Skin epidermis (tissue), 12 donors: ENCODE measurements at regions not wholly inside any gene's neighbourhood (a gene's known extent, or its start where the extent isn't known, plus 50 kb on each side); places are given as distances from the start of the nearest gene placed in this dataset.

Experiments used
- H3K27ac ChIP-seq, 21 experiments: fragments of 200-600 bp; sonication (generic) in 11 of 21; one replicate each; pipeline ENCODE4 v1.5.0; 2020; ENCODE audit warnings: mild to moderate bottlenecking in 3 of 21, inconsistent platforms in 2 of 21, moderate library complexity in 2 of 21
- H3K4me3 ChIP-seq, 7 experiments: fragments of 200-600 bp; sonication (generic) in 2 of 7; one replicate each; pipeline ENCODE4 v1.5.0; 2020; ENCODE audit warnings: inconsistent platforms in 2 of 7, mild to moderate bottlenecking in 2 of 7, moderate library complexity in 1 of 7

DNA sequence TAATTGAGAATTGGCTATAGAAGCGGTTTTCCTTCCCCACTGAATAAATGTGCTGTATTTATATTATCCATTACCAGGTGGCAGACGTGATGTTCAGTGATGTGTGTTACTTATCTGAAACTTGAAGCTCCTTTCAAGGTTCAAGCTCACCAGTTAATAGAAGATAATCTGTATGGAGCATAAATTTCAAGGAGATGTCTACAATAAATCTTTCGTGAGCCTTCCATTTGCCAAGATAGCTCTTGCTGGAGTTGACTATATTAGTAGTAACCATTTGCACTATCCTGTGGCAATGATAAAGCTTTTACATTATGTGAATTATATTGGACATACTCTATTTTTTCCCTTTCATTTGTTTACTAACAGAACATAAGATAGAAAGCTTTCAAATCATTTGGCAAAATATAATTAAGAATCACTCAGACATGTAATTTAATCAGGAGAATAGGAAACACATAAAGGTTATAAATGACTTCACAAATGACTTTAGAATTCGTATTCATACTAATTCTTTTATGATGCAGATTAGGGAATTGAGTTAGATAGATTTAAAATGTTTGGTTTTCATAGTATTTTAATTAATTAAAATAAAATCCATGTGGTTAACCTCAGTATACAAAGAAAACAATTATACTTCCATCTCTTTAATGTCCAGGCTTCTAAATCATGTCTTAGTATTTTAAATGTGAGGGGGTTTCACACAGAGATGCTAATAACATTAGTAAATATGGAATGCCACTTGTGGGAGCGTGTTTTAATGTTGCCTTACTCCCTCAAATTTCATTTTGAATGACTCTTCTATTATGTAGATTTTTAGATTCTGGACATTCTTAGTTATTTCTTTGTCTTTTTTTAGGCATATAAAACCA lies 664.4 kb upstream of the CDH8 start:
- Histone ChIP-seq H3K4me3 (no peak overlapping the region), H3K27ac (no peak overlapping the region)

DNA sequence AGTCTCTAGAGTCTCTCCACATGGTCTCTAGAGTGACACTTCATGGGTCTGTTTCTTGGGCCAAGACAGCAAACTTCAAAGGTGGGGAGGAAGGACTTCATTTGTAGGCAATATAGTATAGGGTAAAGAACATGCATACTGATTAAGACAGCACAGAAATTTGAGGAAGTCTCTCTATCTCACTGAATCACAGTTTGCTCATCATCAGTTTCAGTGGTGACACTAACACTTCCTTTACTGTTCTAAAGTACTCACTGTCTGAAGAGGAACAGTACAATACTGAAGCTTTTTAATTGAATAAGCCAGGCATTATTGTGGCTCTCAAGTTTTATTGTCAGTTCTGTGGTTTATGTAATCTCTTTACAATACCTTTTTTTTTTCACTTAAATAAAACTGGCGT lies 656.4 kb upstream of the CDH8 start:
- H3K27ac ChIP-seq, result no peak overlapping the region

DNA sequence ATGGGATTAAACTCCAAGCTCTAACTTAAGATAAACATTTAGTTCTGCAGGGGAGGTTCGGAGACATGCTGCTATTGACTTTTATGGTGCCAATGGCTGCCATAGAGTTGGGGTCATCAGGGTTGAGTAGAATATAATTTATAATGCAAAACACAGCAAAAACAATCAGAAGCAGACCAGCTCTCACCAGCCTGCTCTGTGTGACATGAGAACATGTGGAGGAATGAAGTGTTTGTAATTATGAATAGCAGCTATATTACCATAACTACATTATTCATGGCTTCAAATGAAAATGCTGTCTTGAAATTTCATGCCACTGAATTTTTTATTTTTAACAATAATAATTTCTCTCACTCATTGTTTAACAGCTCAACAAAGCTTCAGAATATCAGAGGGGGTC lies 645.6 kb upstream of the CDH8 start:
- Histone ChIP-seq H3K27ac (no peak overlapping the region), H3K4me3 (no peak overlapping the region)

More for the DNA sequence above, 656.4 kb upstream of the CDH8 start:
- H3K4me3 ChIP-seq, result no peak overlapping the region

GRCh38 chr16:62678796-62679195 lies 642.6 kb upstream of the CDH8 start:
- no peak overlapping the region for H3K4me3 ChIP-seq

GRCh38 chr16:62676306-62676705 lies 640.1 kb upstream of the CDH8 start:
- no peak overlapping the region for H3K27ac ChIP-seq

More at GRCh38 chr16:62678796-62679195, 642.6 kb upstream of the CDH8 start:
- no peak overlapping the region for H3K27ac ChIP-seq

DNA sequence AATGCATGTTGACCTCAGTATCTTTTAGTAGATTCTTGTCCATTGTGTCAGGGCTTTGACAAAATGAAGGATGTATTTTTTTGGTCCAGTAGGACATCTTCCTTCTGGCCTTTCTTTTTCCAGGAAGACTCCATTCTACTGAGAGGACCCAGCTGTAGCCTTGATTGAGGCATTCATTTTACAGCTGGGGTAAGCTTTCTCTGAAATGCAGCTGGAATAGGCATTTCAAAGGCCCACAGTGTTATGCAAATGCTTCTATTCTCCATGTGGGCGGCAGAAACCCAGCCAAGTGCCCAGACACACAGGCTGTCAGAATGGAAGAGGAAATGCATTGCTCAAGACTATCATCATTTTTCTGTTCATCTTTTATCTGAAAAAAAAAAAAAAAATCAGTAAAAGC lies 629.0 kb upstream of the CDH8 start:
- no peak overlapping the region for H3K27ac ChIP-seq

More at GRCh38 chr16:62676306-62676705, 640.1 kb upstream of the CDH8 start:
- no peak overlapping the region for H3K4me3 ChIP-seq

GRCh38 chr16:62664566-62664965 lies 628.3 kb upstream of the CDH8 start:
- Histone ChIP-seq H3K27ac (no peak overlapping the region), H3K4me3 (no peak overlapping the region)

More for the DNA sequence above, 629.0 kb upstream of the CDH8 start:
- no peak overlapping the region for H3K4me3 ChIP-seq

DNA sequence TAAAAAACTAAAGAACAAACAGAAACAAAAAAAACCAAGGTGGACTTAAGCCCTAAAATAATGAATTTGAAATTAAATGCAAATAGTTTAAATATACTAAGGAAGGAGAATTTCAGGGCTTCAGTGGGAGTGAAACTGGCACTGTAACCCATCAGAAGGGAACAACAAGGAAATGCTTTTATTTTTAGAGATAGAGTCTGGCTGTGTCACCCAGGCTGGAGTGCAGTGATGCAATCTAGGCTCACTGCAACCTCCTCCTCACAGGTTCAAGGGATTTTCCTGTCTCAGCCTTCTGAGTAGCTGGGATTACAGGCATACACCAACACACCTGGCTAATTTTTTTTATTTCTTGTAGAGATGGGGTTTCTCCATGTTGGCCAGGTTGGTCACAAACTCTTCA lies 625.2 kb upstream of the CDH8 start:
- Histone ChIP-seq H3K27ac (no peak overlapping the region), H3K4me3 (no peak overlapping the region)

GRCh38 chr16:62657116-62657515 lies 620.9 kb upstream of the CDH8 start:
- Histone ChIP-seq H3K27ac (no peak overlapping the region), H3K4me3 (no peak overlapping the region)

DNA sequence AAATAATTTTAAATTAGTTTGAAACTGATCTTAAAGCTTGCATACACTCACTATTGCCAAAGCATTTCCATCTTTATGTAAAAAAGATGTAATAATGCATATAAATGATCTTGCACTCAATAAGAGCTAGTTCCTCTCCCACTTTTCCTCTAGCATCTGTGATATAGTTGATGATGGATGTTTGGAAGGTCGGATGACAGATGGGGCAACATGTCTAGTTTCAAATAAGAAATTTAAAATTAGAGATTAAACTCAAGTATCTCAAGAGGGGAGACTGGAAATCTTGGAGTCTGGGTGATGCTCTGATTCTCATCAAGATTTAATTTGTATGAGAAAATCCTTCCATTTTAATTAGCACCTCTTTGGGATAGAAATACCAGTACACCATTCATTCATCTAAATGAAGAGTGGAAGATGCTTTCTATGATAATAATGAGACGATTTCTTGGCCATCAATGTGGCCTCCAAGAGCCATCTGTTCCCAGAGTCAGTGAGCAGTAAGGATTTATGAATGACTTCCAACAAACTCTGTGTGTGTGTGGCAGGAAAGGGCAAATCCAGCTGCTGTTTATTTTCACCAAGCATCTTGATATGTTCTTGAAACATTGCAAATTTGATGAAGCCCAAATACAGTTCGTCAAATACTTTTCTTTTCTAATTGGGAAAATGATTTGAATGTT lies 616.3 kb upstream of the CDH8 start:
- Histone ChIP-seq H3K4me3 (no peak overlapping the region), H3K27ac (no peak overlapping the region)

- Histone ChIP-seq H3K4me3 (no peak overlapping the region), H3K27ac (no peak overlapping the region)
These were observed 612.0 kb upstream of the CDH8 start for GRCh38 chr16:62648256-62648655.

- Histone ChIP-seq H3K27ac (no peak overlapping the region), H3K4me3 (no peak overlapping the region)
These were observed 608.0 kb upstream of the CDH8 start for GRCh38 chr16:62644030-62644812.

DNA sequence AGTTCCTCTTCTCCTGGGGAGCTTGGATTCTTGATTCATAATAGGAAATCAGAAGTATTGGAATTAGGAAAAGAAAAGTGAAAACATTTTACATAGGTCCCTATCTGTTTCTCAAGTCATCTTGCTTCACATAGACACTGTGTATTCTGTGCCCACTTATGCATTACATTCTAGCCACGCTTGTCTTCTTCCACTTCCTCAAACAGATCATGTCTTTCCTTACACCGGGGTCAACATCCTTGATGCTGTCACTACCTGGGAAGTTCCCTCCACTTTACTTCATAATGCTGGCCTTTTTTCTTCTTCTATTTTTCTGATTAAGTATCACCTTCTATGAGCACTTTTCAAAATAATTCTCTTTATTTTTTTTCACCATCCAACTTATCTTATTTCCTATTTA lies 606.4 kb upstream of the CDH8 start:
- Histone ChIP-seq H3K27ac (no peak overlapping the region), H3K4me3 (no peak overlapping the region)

DNA sequence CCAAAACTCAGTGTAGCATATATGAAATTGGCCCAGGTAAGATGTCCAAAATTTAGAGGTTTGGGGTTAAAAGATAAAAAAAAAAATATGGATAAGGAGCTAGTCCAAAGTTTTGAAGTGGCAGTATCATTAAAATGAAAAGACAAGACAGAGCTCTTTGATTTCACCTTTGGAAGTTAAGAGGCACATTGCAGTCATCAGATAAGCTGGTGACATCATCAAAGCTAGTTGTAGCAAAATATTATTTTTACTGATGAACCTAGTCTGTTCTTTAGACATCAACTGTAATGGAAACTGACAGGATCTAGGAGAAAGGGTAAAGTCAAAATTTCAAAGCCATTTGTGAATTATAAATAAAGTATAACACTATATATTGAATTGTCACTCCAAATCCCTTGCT lies 603.7 kb upstream of the CDH8 start:
- no peak overlapping the region for H3K4me3 ChIP-seq
- H3K27ac ChIP-seq, result no peak overlapping the region

- no peak overlapping the region for H3K27ac ChIP-seq
- no peak overlapping the region for H3K4me3 ChIP-seq
These were observed 603.0 kb upstream of the CDH8 start for GRCh38 chr16:62638964-62639870.

DNA sequence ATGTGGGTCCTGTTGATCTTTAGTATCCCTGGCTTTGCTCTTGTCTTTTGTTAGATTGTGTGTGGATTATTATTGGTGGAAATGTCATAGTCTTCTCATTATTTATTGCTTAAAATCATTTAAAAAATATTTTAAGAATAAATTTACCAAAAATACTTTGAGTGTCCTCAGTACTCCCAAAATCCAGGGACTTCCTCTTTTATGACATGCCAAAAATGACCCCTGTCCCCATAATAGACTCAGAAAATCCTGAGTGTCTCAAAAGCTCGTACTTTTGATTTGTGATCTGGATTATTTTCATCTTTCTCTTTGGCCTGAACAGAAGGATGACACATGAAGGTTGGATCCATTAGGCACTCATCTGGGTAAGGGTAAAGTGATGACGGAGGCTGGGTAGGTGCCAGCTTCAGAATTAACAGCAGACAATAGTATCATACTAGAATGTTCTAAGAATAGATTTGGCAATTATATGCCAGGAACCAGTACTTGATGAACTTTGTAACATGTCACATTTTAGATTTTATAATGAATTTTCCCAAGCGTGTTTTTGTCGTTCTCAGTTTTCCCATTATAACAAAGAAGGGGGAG lies 602.2 kb upstream of the CDH8 start:
- Histone ChIP-seq H3K27ac (no peak overlapping the region), H3K4me3 (no peak overlapping the region)

DNA sequence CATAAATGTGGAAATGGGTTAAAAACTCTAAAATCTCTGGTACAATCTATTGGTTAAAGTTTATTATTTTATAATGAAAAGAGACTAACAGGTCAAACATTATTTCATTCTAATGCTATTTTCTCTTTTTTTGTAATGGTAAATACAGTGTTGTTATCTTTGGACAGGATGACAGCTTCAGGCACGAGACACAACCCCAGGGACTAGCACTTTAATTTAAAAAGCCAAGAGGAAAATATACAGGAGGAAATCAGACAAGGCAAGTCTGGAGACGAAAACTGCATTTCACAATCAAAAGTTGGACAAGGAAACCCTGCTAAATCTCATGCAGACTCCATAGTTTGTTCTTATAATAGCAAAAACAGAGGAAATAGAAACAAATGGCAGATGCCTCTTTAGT lies 589.1 kb upstream of the CDH8 start:
- Histone ChIP-seq H3K4me3 (no peak overlapping the region), H3K27ac (no peak overlapping the region)

DNA sequence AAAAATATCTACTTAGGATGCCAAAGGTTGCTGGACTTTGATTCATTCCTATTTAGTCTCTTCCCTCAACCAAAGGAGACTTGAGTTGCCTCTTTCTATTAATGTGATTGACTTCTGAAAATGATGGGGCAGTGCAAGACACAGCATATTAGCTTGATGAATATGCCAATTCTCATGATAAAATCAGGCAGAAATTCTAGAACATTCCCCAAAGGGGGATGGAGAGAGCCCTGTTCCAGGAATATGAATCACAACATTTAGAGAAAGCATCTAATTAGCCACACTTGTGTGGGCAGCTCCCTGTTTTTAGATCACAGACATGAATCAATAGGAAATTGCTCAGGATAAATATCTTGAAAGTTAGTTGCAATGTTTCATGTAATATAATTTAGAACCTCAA lies 584.0 kb upstream of the CDH8 start:
- Histone ChIP-seq H3K4me3 (no peak overlapping the region), H3K27ac (no peak overlapping the region)

- Histone ChIP-seq H3K27ac (no peak overlapping the region), H3K4me3 (no peak overlapping the region)
These were observed 579.3 kb upstream of the CDH8 start for GRCh38 chr16:62615526-62615925.
